Neural cell (in vitro differentiated cells): ENCODE measurements at regions not wholly inside any gene's neighbourhood (a gene's known extent, or its start where the extent isn't known, plus 50 kb on each side); places are given as distances from the start of the nearest gene placed in this dataset.

Experiments
- EP300 ChIP-seq: fragments of 450-650 bp; conservative IDR thresholded peaks from 2 replicates; pipeline ENCODE4 v1.6.1; 2014; ENCODE audit warnings: antibody characterized with exemption, mild to moderate bottlenecking, moderate library complexity; ENCODE audit not compliant: poor library complexity, severe bottlenecking
- MXI1 ChIP-seq: fragments of 450-650 bp; conservative IDR thresholded peaks from 2 replicates; pipeline ENCODE4 v1.6.1; 2014; ENCODE audit warnings: antibody characterized with exemption, mild to moderate bottlenecking; ENCODE audit not compliant: poor library complexity, severe bottlenecking
- POLR2AphosphoS5 ChIP-seq: IDR thresholded peaks from 2 replicates; pipeline ENCODE4 v1.6.1; 2012
- RAD21 ChIP-seq: fragments of 450-650 bp; conservative IDR thresholded peaks from 2 replicates; pipeline ENCODE4 v1.6.1; 2014; ENCODE audit warnings: antibody characterized with exemption, mild to moderate bottlenecking, moderate library complexity
- SMC3 ChIP-seq: fragments of 450-650 bp; conservative IDR thresholded peaks from 2 replicates; pipeline ENCODE4 v1.6.1; 2014; ENCODE audit warnings: antibody characterized with exemption, mild to moderate bottlenecking, moderate library complexity; ENCODE audit not compliant: poor library complexity
- TAF1 ChIP-seq: IDR thresholded peaks from 2 replicates; pipeline ENCODE4 v1.6.1; 2012; ENCODE audit warnings: low read depth
- TF ChIP-seq, protein P1 (sequence below): fragments of 450-650 bp; IDR thresholded peaks from 2 replicates; pipeline ENCODE4 v1.5.1; 2014; ENCODE audit warnings: antibody characterized with exemption, mild to moderate bottlenecking, moderate library complexity; ENCODE audit not compliant: poor library complexity, severe bottlenecking

DNA sequence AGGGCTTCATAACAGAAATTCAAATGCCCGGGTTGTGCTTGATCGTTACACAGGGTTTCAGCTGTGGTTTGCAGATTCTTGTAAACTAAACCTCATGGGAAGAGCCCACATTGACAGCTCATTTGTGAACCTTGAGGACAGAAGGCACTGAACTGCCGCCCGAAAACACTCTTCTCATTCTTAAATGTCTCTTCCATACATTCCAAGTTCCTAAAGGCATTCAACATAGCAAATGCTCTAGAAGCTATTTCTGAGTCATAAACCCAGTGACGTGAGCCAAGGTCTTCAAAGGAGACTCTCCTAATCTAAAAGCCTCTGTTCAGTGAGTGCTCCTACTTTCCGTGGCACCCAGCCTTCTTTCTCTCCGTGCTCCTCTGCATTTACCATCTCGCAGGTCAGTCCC is 737.8 kb upstream of the FRG1 start:
- TF ChIP-seq POLR2AphosphoS5 (no peak), MXI1 (no peak), TAF1 (no peak), SMC3 (no peak), RAD21 (no peak), EP300 (no peak)
- TF ChIP-seq, protein P1, sequence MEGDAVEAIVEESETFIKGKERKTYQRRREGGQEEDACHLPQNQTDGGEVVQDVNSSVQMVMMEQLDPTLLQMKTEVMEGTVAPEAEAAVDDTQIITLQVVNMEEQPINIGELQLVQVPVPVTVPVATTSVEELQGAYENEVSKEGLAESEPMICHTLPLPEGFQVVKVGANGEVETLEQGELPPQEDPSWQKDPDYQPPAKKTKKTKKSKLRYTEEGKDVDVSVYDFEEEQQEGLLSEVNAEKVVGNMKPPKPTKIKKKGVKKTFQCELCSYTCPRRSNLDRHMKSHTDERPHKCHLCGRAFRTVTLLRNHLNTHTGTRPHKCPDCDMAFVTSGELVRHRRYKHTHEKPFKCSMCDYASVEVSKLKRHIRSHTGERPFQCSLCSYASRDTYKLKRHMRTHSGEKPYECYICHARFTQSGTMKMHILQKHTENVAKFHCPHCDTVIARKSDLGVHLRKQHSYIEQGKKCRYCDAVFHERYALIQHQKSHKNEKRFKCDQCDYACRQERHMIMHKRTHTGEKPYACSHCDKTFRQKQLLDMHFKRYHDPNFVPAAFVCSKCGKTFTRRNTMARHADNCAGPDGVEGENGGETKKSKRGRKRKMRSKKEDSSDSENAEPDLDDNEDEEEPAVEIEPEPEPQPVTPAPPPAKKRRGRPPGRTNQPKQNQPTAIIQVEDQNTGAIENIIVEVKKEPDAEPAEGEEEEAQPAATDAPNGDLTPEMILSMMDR = no peak
